Body of pancreas (tissue), 4 donors: ENCODE measurements at regions not wholly inside any gene's neighbourhood (a gene's known extent, or its start where the extent isn't known, plus 50 kb on each side); places are given as distances from the start of the nearest gene placed in this dataset.

Experiments used
- ATAC-seq: fragments of 150-250 bp; one replicate; pipeline ENCODE4 v1.9.1; 2016
- DNase-seq, 4 donors: peaks; one replicate each; pipeline ENCODE4 v3.0.0-alpha.2; 2019
- H3K27ac ChIP-seq, 4 donors: fragments of 200-600 bp; sonication (generic); 1 replicate in 3 of 4; 2 replicates in 1 of 4; pipeline versions ENCODE4 v1.5.1 to v1.6.1; 2016 to 2019; ENCODE audit warnings: mild to moderate bottlenecking in 1 of 4, mixed read lengths in 1 of 4, moderate library complexity in 1 of 4
- H3K27me3 ChIP-seq, 2 donors: fragments of 200-600 bp; sonication (generic); one replicate each; pipeline ENCODE4 v1.6.0; 2016; ENCODE audit warnings: mild to moderate bottlenecking in 1 of 2
- H3K36me3 ChIP-seq, 2 donors: fragments of 200-600 bp; sonication (generic); replicated peaks in 1 of 2; 2 replicates each; pipeline ENCODE4 v1.5.1; 2016; ENCODE audit warnings: low read depth in 2 of 2; ENCODE audit not compliant: insufficient read depth in 1 of 2
- H3K4me1 ChIP-seq: fragments of 200-600 bp; sonication (generic); one replicate; pipeline ENCODE4 v1.6.0; 2016
- H3K4me3 ChIP-seq, 2 donors: fragments of 200-600 bp; sonication (generic); 1 replicate in 1 of 2; 2 replicates in 1 of 2; pipeline ENCODE4 v1.5.1; 2016 to 2019
- H3K9me3 ChIP-seq, 3 donors: fragments of 200-600 bp; sonication (generic); 1 replicate in 2 of 3; 2 replicates in 1 of 3; pipeline ENCODE4 v1.5.1; 2016
- POLR2A ChIP-seq, 3 donors: fragments of 450-650 bp; IDR thresholded peaks; one replicate each; pipeline ENCODE4 v1.6.1; 2016; ENCODE audit warnings: antibody characterized with exemption in 3 of 3, mild to moderate bottlenecking in 2 of 3
- WGBS, 2 donors: methylation state at CpG; one replicate each; pipeline ENCODE4 v1.1.5; 2017; 5-methylcytosine and 5-hydroxymethylcytosine counted together
- intact Hi-C: fragments of 100-400 bp; cut with DNase I; formaldehyde crosslinking; loops from one replicate; pipeline ENCODE4 v1.15.1; 2023
- TF ChIP-seq, protein P1 (sequence below), 7 experiments: fragments of 450-650 bp in 4 of 7; fragments of 200-600 bp in 3 of 7; sonication (generic) in 3 of 7; IDR thresholded peaks; one replicate each; pipeline ENCODE4 v1.5.1; 2016 to 2019; ENCODE audit warnings: antibody characterized with exemption in 7 of 7

DNA sequence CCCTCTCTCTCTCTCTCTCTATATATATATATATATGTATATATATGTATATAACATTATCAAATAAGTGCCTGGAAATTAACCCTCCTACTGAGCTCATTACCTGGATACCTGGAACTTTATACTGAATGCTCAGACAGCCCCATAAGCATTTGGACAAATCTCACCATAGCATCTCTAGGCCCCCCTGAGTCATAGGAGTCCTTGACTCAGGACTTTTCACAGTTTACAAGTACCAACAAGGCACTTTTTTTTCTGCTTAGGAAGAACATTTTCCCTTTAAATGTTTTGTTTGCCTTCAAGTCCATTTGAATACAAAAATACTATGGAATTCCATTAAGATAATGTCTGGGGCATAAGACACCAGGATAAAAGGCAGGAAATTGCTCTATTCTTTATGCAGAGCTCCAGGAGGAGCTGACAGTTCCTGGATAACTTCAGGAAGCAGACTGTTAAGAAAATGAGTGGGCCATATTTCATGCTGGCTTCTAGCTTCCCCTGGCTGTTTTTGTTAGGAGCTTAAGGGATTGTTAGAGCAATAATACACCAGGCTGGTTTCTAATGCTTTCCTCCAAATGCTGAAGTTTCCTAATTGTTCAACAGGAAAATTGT lies 171.7 kb upstream of the ASIC2 start:
- DNase-seq, result no peak
- TF ChIP-seq, protein P1, sequence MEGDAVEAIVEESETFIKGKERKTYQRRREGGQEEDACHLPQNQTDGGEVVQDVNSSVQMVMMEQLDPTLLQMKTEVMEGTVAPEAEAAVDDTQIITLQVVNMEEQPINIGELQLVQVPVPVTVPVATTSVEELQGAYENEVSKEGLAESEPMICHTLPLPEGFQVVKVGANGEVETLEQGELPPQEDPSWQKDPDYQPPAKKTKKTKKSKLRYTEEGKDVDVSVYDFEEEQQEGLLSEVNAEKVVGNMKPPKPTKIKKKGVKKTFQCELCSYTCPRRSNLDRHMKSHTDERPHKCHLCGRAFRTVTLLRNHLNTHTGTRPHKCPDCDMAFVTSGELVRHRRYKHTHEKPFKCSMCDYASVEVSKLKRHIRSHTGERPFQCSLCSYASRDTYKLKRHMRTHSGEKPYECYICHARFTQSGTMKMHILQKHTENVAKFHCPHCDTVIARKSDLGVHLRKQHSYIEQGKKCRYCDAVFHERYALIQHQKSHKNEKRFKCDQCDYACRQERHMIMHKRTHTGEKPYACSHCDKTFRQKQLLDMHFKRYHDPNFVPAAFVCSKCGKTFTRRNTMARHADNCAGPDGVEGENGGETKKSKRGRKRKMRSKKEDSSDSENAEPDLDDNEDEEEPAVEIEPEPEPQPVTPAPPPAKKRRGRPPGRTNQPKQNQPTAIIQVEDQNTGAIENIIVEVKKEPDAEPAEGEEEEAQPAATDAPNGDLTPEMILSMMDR (IDR thresholded peaks at IDR 0.05), result no peak
- no peak for TF ChIP-seq POLR2A (IDR thresholded peaks at IDR 0.05)
- Histone ChIP-seq H3K27me3 (peaks cover 0 to 5% of the 10 kb centered on the region in 2 donors), H3K4me1 (no peaks in the 10 kb centered on the region), H3K36me3 (no peaks in the 10 kb centered on the region), H3K27ac (no peak overlapping the region), H3K4me3 (no peak overlapping the region), H3K9me3 (no peaks in the 10 kb centered on the region)
- ATAC-seq, result no peak
- intact Hi-C loops, result no loop called here

DNA sequence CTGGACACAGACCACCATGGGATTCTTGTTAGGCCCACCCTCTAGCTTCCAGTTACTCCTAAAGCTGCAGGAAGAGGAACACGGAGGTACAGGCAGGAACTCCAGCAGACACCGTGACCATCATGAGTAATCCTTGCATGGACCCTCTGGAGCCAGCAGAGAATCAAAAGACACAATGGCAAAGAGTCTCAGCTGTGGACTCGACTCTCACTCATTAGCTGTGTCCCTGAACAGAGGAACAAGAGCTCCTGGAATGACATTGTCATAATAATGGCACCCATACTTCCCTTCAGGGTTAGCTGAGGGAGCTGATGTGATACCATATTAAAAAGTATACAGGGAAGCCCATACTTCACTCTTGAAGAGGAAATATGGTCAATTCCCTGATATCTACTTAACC lies 176.3 kb upstream of the ASIC2 start:
- no peaks in the 10 kb centered on the region for H3K27me3 ChIP-seq
- intact Hi-C loops, result no loop called here
- no peak overlapping the region for H3K27ac ChIP-seq
- 45 to 84% methylated on average over 2 to 3 of the region's 3 CpGs for WGBS, 2 donors
- ATAC-seq (no peak), DNase-seq (no peak)
- H3K9me3 ChIP-seq, result no peaks in the 10 kb centered on the region
- H3K4me3 ChIP-seq, result no peak overlapping the region
- H3K4me1 ChIP-seq, result no peaks in the 10 kb centered on the region
- TF ChIP-seq, protein P1 (IDR thresholded peaks at IDR 0.05), result no peak
- no peak for TF ChIP-seq POLR2A (IDR thresholded peaks at IDR 0.05)
- H3K36me3 ChIP-seq, result no peaks in the 10 kb centered on the region

GRCh38 chr17:33469911-33470310 lies 176.8 kb upstream of the ASIC2 start:
- no peaks in the 10 kb centered on the region for H3K27me3 ChIP-seq
- H3K4me1 ChIP-seq, result no peaks in the 10 kb centered on the region
- H3K9me3 ChIP-seq, result no peaks in the 10 kb centered on the region
- 58 to 62% methylated on average over 2 of the region's 2 CpGs for WGBS, 2 donors
- no peaks in the 10 kb centered on the region for H3K36me3 ChIP-seq
- ATAC-seq (no peak), DNase-seq (peak in 2 of 4 donors; percentile 10 to 36)
- no peak overlapping the region for H3K4me3 ChIP-seq
- intact Hi-C loops, result no loop called here
- TF ChIP-seq, protein P1 (IDR thresholded peaks at IDR 0.05), result no peak
- no peak for TF ChIP-seq POLR2A (IDR thresholded peaks at IDR 0.05)
- no peak overlapping the region for H3K27ac ChIP-seq

DNA sequence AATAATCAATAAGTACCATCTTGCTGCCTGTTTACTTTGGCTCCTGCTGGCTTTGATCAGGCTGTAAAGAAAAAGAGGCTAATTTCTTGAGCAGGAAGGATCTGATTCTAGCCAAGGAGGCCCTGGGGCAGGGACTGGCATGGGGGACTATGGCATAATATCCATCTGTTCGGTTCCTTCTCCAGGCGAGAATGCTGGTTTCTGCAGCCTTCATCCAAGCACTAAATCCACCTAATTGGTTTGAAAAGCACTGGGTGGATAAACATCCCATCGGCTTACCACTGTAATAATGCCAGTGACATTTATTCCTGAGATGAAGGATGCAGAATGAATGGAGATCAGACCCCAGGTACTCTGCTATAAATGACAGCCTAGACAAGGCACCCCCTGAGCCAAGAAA lies 180.0 kb upstream of the ASIC2 start:
- no peaks in the 10 kb centered on the region for H3K27me3 ChIP-seq
- no peaks in the 10 kb centered on the region for H3K36me3 ChIP-seq
- TF ChIP-seq, protein P1 (IDR thresholded peaks at IDR 0.05), result no peak
- no peak for TF ChIP-seq POLR2A (IDR thresholded peaks at IDR 0.05)
- no peaks in the 10 kb centered on the region for H3K9me3 ChIP-seq
- no peaks in the 10 kb centered on the region for H3K4me1 ChIP-seq
- no peak overlapping the region for H3K27ac ChIP-seq
- WGBS, 2 donors, result 33 to 54% methylated on average over 3 of the region's 3 CpGs
- no peak for DNase-seq
- intact Hi-C loops, result no loop called here
- no peak overlapping the region for H3K4me3 ChIP-seq
- no peak for ATAC-seq

GRCh38 chr17:33474789-33475188 lies 181.7 kb upstream of the ASIC2 start:
- no peaks in the 10 kb centered on the region for H3K9me3 ChIP-seq
- H3K4me1 ChIP-seq, result no peaks in the 10 kb centered on the region
- H3K4me3 ChIP-seq, result no peak overlapping the region
- DNase-seq (no peak), ATAC-seq (no peak)
- 67 to 75% methylated on average over 5 of the region's 5 CpGs for WGBS, 2 donors
- intact Hi-C loops, result loop anchor here (5.0 kb wide), 1 partner anchor 47 kb away; no protein-coding TSS in a partner anchor
- TF ChIP-seq, protein P1 (IDR thresholded peaks at IDR 0.05), result no peak
- TF ChIP-seq POLR2A (IDR thresholded peaks at IDR 0.05), result no peak
- no peak overlapping the region for H3K27ac ChIP-seq
- H3K27me3 ChIP-seq, result no peaks in the 10 kb centered on the region
- no peaks in the 10 kb centered on the region for H3K36me3 ChIP-seq
